Mucosa of stomach (tissue), 1 donor: ENCODE measurements at regions not wholly inside any gene's neighbourhood (a gene's known extent, or its start where the extent isn't known, plus 50 kb on each side); places are given as distances from the start of the nearest gene placed in this dataset.

ENCODE experiments used
- H3K27me3 ChIP-seq: one replicate; pipeline ENCODE4 v1.7.0; 2013; ENCODE audit warnings: mild to moderate bottlenecking, low read length; ENCODE audit not compliant: control insufficient read depth, insufficient read depth
- H3K36me3 ChIP-seq: one replicate; pipeline ENCODE4 v1.7.0; 2013; ENCODE audit warnings: low read length; ENCODE audit not compliant: control insufficient read depth, insufficient read depth
- H3K4me1 ChIP-seq: one replicate; pipeline ENCODE4 v1.7.0; 2013; ENCODE audit warnings: mild to moderate bottlenecking, low read length; ENCODE audit not compliant: control insufficient read depth, insufficient read depth
- H3K4me3 ChIP-seq: one replicate; pipeline ENCODE4 v1.7.0; 2013; ENCODE audit warnings: low read length
- H3K9ac ChIP-seq: one replicate; pipeline ENCODE4 v1.7.0; 2013; ENCODE audit warnings: mild to moderate bottlenecking, low read length, moderate library complexity
- H3K9me3 ChIP-seq: one replicate; pipeline ENCODE4 v1.7.0; 2013; ENCODE audit warnings: mild to moderate bottlenecking, low read length, moderate library complexity; ENCODE audit not compliant: control insufficient read depth
- donor health status: Pancreatic carcinoma.

DNA sequence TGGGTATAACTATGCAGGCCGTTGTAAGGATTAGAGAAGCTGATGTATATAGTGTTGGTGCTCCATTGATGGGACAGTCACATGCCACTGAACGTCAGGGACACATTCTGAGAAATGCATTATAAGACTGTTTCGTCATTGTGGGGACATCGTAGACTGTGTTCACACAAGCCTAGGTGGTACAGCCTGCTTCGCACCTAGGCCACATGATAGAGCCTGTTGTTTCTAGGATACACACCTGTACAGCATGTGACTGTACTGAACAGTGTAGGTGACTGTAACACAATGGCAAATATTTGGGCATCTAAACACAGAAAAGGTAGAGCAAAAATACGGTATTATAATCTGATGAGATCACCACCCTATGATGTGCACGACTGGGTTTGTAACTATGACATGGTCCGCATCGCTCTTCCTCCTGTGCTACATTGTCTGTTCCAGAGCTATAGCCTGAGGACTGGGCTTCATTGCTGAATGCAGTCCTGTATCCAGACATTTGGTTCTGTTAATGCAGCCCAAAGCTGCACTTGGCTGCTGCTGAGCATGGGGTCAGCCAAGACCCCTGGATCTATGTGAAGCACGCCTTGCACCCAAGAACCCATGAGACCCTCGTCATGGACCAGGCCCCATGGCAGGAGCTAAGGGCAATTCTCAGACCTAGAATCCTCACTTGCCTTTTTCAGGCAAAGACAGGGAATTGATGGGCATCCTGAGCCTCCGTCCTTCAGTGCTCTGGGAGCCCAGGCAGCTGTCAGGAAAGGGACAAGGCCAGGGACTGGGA, 51.1 kb upstream of the THY1 start:
- no peaks in the 10 kb centered on the region for H3K9me3 ChIP-seq
- H3K4me1 ChIP-seq: peaks cover 11% of the 10 kb centered on the region
- H3K36me3 ChIP-seq: no peaks in the 10 kb centered on the region
- H3K4me3 ChIP-seq: no peak overlapping the region
- no peak overlapping the region for H3K9ac ChIP-seq
- peaks cover 6% of the 10 kb centered on the region for H3K27me3 ChIP-seq

DNA sequence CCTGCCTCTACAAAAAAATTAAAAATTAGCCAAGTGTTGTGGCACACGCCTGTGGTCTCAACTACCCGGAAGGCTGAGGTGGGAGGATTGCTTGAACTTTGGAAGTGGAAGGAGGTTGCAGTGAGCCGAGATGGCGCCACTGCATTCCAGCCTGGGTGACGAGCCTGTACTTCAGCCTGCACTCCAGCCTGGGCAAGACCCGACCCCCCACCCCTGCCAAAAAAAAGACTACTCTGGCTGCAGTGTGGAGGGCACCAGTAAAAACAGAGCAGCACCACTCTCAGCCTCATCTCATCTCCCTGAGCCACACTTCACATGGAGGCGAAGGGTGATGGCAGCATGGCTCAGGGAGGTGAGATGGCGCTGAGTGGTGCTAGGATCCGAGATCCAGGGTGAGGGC, 50.3 kb upstream of the THY1 start:
- H3K27me3 ChIP-seq: peaks cover 6% of the 10 kb centered on the region
- no peaks in the 10 kb centered on the region for H3K36me3 ChIP-seq
- peaks cover 11% of the 10 kb centered on the region for H3K4me1 ChIP-seq
- H3K9ac ChIP-seq: no peak overlapping the region
- H3K4me3 ChIP-seq: no peak overlapping the region
- H3K9me3 ChIP-seq: no peaks in the 10 kb centered on the region

DNA sequence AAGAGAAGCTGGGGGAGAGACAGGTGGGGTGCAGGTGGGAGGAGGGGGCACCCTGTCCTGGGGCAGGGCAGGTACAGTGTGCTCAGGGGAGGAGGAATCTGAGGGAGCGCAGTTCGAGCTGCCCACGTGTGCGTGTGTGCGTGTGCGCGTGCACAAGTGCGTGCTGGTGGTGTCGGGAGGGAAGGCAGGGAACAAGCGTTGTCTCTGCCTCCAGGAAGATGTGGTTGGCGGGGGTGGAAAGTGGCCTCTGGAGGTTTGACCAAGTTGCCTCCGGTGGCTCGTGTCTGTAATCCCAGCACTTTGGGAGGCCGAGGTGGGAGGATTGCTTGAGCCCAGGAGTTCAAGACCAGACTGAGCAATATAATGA, 49.9 kb upstream of the THY1 start:
- Histone ChIP-seq H3K9ac (no peak overlapping the region), H3K9me3 (no peaks in the 10 kb centered on the region), H3K4me1 (peaks cover 11% of the 10 kb centered on the region), H3K27me3 (peaks cover 6% of the 10 kb centered on the region), H3K36me3 (no peaks in the 10 kb centered on the region), H3K4me3 (no peak overlapping the region)
